HepG2 (cell line): ENCODE measurements at regions not wholly inside any gene's neighbourhood (a gene's known extent, or its start where the extent isn't known, plus 50 kb on each side); places are given as distances from the start of the nearest gene placed in this dataset.

ENCODE experiments used
- AHDC1 ChIP-seq: sonication (generic); formaldehyde crosslinking; IDR thresholded peaks from 2 replicates; pipeline ENCODE4 v1.5.1; 2020; ENCODE audit warnings: mild to moderate bottlenecking, missing genetic modification reagents, borderline replicate concordance
- CTCF ChIP-seq: sonication (generic); formaldehyde crosslinking; IDR thresholded peaks from 2 replicates; pipeline ENCODE4 v1.5.0; 2020; ENCODE audit warnings: mild to moderate bottlenecking, missing genetic modification reagents, moderate library complexity
- MIER2 ChIP-seq: IDR thresholded peaks from 2 replicates; pipeline ENCODE4 v1.6.1; 2016; ENCODE audit warnings: missing biosample characterization, missing genetic modification reagents
- NBN ChIP-seq: fragments of 450-650 bp; conservative IDR thresholded peaks from 2 replicates; pipeline ENCODE4 v1.6.1; 2017
- NFE2L2 ChIP-seq: fragments of 150-350 bp; IDR thresholded peaks from 2 replicates; pipeline ENCODE4 v1.6.1; 2014; ENCODE audit warnings: low read length
- SETDB1 ChIP-seq: sonication (generic); formaldehyde crosslinking; IDR thresholded peaks from 2 replicates; pipeline ENCODE4 v1.5.1; 2020; ENCODE audit warnings: missing genetic modification reagents, mild to moderate bottlenecking, borderline replicate concordance
- ZBTB33 ChIP-seq: sonication (generic); formaldehyde crosslinking; IDR thresholded peaks from 2 replicates; pipeline ENCODE4 v1.4.0; 2020; ENCODE audit warnings: missing genetic modification reagents

- TF ChIP-seq CTCF (CRISPR knock-in tag) (no peak), AHDC1 (no peak), NBN (no peak), MIER2 (CRISPR knock-in tag) (no peak), SETDB1 (CRISPR knock-in tag) (no peak), ZBTB33 (CRISPR knock-in tag) (no peak), NFE2L2 (no peak)
Observed at GRCh38 chr10:42942279-42942950, 134.5 kb upstream of the RET start.
